H1 (cell line): ENCODE measurements at regions not wholly inside any gene's neighbourhood (a gene's known extent, or its start where the extent isn't known, plus 50 kb on each side); places are given as distances from the start of the nearest gene placed in this dataset.

Experiments
- CTCF ChIA-PET: fragments of 300-600 bp; sonication (Branson Sonifier 250); formaldehyde crosslinking; loops from one replicate; lab custom pipeline; 2021; ENCODE audit not compliant: partially characterized antibody; lab: Charles Lee
- POLR2A ChIA-PET: fragments of 300-600 bp; sonication (Branson Sonifier 250); formaldehyde crosslinking; loops from one replicate; lab custom pipeline; 2021; ENCODE audit warnings: inconsistent platforms; ENCODE audit not compliant: partially characterized antibody; lab: Charles Lee
- DNase-seq, 2 experiments: peaks; one replicate each; pipeline versions ENCODE4 v3.0.0 to v3.0.0-alpha.2; 2010 to 2022; ENCODE audit warnings: low spot score in 2 of 2, low read depth in 1 of 2, mixed read lengths in 1 of 2
- FAIRE-seq: peaks from 2 replicates; lab custom pipeline; 2011; peaks lifted over from hg19 to GRCh38; lab: Jason Lieb, UNC
- H2AFZ ChIP-seq: 2 replicates; pipeline ENCODE4 v1.8.1; 2012; ENCODE audit warnings: low read length, inconsistent platforms
- H2AK5ac ChIP-seq: 2 replicates; pipeline ENCODE4 v1.6.1; 2013; ENCODE audit warnings: low read depth, low read length
- H2BK120ac ChIP-seq: replicated peaks from 2 replicates; pipeline ENCODE3; 2013; ENCODE audit warnings: low read depth, low read length, inconsistent platforms
- H2BK12ac ChIP-seq: 2 replicates; pipeline ENCODE4 v1.6.1; 2013; ENCODE audit warnings: low read depth, low read length
- H2BK15ac ChIP-seq: 2 replicates; pipeline ENCODE4 v1.6.1; 2013; ENCODE audit warnings: low read length
- H2BK20ac ChIP-seq: 2 replicates; pipeline ENCODE4 v1.6.1; 2013; ENCODE audit warnings: low read length
- H2BK5ac ChIP-seq: 2 replicates; pipeline ENCODE4 v1.6.1; 2013; ENCODE audit warnings: low read depth, low read length
- H3K14ac ChIP-seq: 2 replicates; pipeline ENCODE4 v1.6.1; 2013; ENCODE audit warnings: inconsistent platforms; ENCODE audit not compliant: insufficient read length
- H3K18ac ChIP-seq: 2 replicates; pipeline ENCODE4 v1.6.1; 2013; ENCODE audit warnings: low read length; ENCODE audit errors: extremely low read depth
- H3K23ac ChIP-seq: 2 replicates; pipeline ENCODE4 v1.6.1; 2013; ENCODE audit warnings: inconsistent platforms; ENCODE audit not compliant: insufficient read length
- H3K23me2 ChIP-seq: 2 replicates; pipeline ENCODE4 v1.6.1; 2013; ENCODE audit warnings: low read depth, low read length
- H3K27ac ChIP-seq: 2 replicates; pipeline ENCODE4 v1.6.1; 2011; ENCODE audit warnings: low read depth, low read length, inconsistent platforms
- H3K27me3 ChIP-seq, 4 experiments: replicated peaks in 1 of 4; 1 replicate in 1 of 4; 2 replicates in 3 of 4; pipeline versions ENCODE4 v1.6.1 to v1.8.1; 2011 to 2013; ENCODE audit warnings: low read length in 3 of 4, mild to moderate bottlenecking in 3 of 4, inconsistent platforms in 2 of 4, mixed read lengths in 2 of 4, moderate library complexity in 1 of 4; ENCODE audit not compliant: control insufficient read depth in 3 of 4, insufficient read depth in 3 of 4; ENCODE audit errors: extremely low read depth in 1 of 4
- H3K36me3 ChIP-seq, 4 experiments: 2 replicates each; pipeline versions ENCODE4 v1.6.1 to v1.8.1; 2011 to 2013; ENCODE audit warnings: mild to moderate bottlenecking in 4 of 4, low read length in 3 of 4, moderate library complexity in 2 of 4, control low read depth in 1 of 4, inconsistent platforms in 1 of 4; ENCODE audit not compliant: insufficient read depth in 4 of 4, control insufficient read depth in 2 of 4
- H3K4ac ChIP-seq: replicated peaks from 2 replicates; pipeline ENCODE3; 2013; ENCODE audit warnings: low read length, low read depth, mixed read lengths, inconsistent platforms; ENCODE audit not compliant: insufficient read length
- H3K4me1 ChIP-seq, 4 experiments: replicated peaks in 1 of 4; 1 replicate in 1 of 4; 2 replicates in 3 of 4; pipeline versions ENCODE4 v1.6.1 to v1.8.1; 2011 to 2013; ENCODE audit warnings: low read length in 3 of 4, inconsistent platforms in 2 of 4, mixed read lengths in 1 of 4; ENCODE audit not compliant: insufficient read depth in 4 of 4, control insufficient read depth in 3 of 4
- H3K4me2 ChIP-seq, 2 experiments: 2 replicates each; pipeline versions ENCODE4 v1.6.1 to v1.8.1; 2011 to 2013; ENCODE audit warnings: low read depth in 2 of 2, low read length in 2 of 2, control low read depth in 1 of 2, inconsistent platforms in 1 of 2, mild to moderate bottlenecking in 1 of 2; ENCODE audit not compliant: insufficient read depth in 1 of 2
- H3K4me3 ChIP-seq, 4 experiments: fragments of 200-600, 300-600 bp in 1 of 4; sonication (generic), shearing (Covaris generic), sonication (Bioruptor Twin) in 1 of 4; 2 replicates each; pipeline versions ENCODE4 v1.5.1 to v1.8.1; 2011 to 2016; ENCODE audit warnings: low read length in 4 of 4, low read depth in 3 of 4, control low read depth in 2 of 4, inconsistent platforms in 2 of 4, mild to moderate bottlenecking in 2 of 4, mixed read lengths in 1 of 4, moderate library complexity in 1 of 4; ENCODE audit not compliant: insufficient read depth in 2 of 4; ENCODE audit errors: extremely low read depth in 1 of 4
- H3K56ac ChIP-seq: replicated peaks from 2 replicates; pipeline ENCODE3; 2013; ENCODE audit warnings: low read depth, mild to moderate bottlenecking, mixed read lengths, low read length, inconsistent platforms; ENCODE audit not compliant: insufficient read length
- H3K79me1 ChIP-seq: 2 replicates; pipeline ENCODE4 v1.6.1; 2013; ENCODE audit warnings: low read depth, low read length, control low read depth
- H3K79me2 ChIP-seq, 2 experiments: 2 replicates each; pipeline versions ENCODE4 v1.6.1 to v1.8.1; 2012 to 2013; ENCODE audit warnings: low read length in 2 of 2, mild to moderate bottlenecking in 2 of 2, inconsistent platforms in 1 of 2; ENCODE audit not compliant: insufficient read depth in 2 of 2, control insufficient read depth in 1 of 2
- H3K9ac ChIP-seq, 4 experiments: replicated peaks in 1 of 4; 1 replicate in 1 of 4; 2 replicates in 3 of 4; pipeline versions ENCODE4 v1.6.1 to v1.8.1; 2011 to 2013; ENCODE audit warnings: low read depth in 3 of 4, low read length in 3 of 4, control low read depth in 2 of 4, mild to moderate bottlenecking in 2 of 4, moderate library complexity in 2 of 4, inconsistent platforms in 1 of 4; ENCODE audit errors: extremely low read depth in 1 of 4
- H3K9me3 ChIP-seq, 2 experiments: 2 replicates each; pipeline versions ENCODE4 v1.6.1 to v1.8.1; 2012 to 2013; ENCODE audit warnings: mild to moderate bottlenecking in 2 of 2, moderate library complexity in 2 of 2, control low read depth in 1 of 2, inconsistent platforms in 1 of 2, low read depth in 1 of 2, low read length in 1 of 2, mixed read lengths in 1 of 2; ENCODE audit not compliant: insufficient read depth in 2 of 2
- H4K20me1 ChIP-seq, 2 experiments: replicated peaks in 1 of 2; 2 replicates each; pipeline versions ENCODE3 to v1.8.1; 2011 to 2013; ENCODE audit warnings: inconsistent platforms in 2 of 2, low read length in 2 of 2, mild to moderate bottlenecking in 1 of 2; ENCODE audit not compliant: insufficient read depth in 2 of 2, control insufficient read depth in 1 of 2
- H4K5ac ChIP-seq: 2 replicates; pipeline ENCODE4 v1.6.1; 2013; ENCODE audit warnings: low read length, low read depth, mixed read lengths, inconsistent platforms; ENCODE audit not compliant: insufficient read length
- H4K8ac ChIP-seq: 2 replicates; pipeline ENCODE4 v1.8.0; 2013; ENCODE audit warnings: mild to moderate bottlenecking, moderate library complexity, low read length, inconsistent platforms; ENCODE audit not compliant: insufficient read depth; ENCODE audit errors: extremely low read depth
- H4K91ac ChIP-seq: replicated peaks from 2 replicates; pipeline ENCODE3; 2013; ENCODE audit warnings: low read length, mixed read lengths, inconsistent platforms; ENCODE audit not compliant: insufficient read length
- CBX5 ChIP-seq: fragments of 300-800, 300-1000 bp; sonication (generic); IDR thresholded peaks from 2 replicates; pipeline ENCODE4 v1.7.1; 2016; ENCODE audit warnings: antibody characterized with exemption, low read length, low read depth
- GTF2F1 ChIP-seq: IDR thresholded peaks from 2 replicates; pipeline ENCODE4 v1.6.1; 2012; ENCODE audit warnings: low read depth, low read length, improper control_type of control experiment, borderline replicate concordance
- MAFK ChIP-seq: IDR thresholded peaks from 2 replicates; pipeline ENCODE4 v1.6.1; 2012; ENCODE audit warnings: low read depth, mild to moderate bottlenecking, improper control_type of control experiment, low read length
- PHF8 ChIP-seq: fragments of 200-600 bp; sonication (generic); conservative IDR thresholded peaks from 2 replicates; pipeline ENCODE4 v1.7.1; 2012; ENCODE audit warnings: low read depth, mild to moderate bottlenecking, inconsistent platforms, low read length, moderate library complexity
- RBBP5 ChIP-seq: IDR thresholded peaks from 2 replicates; pipeline ENCODE4 v1.7.1; 2012; ENCODE audit warnings: low read depth, mild to moderate bottlenecking, inconsistent platforms, low read length, moderate library complexity, borderline replicate concordance
- RNF2 ChIP-seq: fragments of 200-900, 300-1000 bp; sonication (generic); IDR thresholded peaks from 2 replicates; pipeline ENCODE4 v1.7.1; 2016; ENCODE audit warnings: borderline replicate concordance, low read depth, mild to moderate bottlenecking, antibody characterized with exemption, low read length; ENCODE audit not compliant: poor library complexity, severe bottlenecking; ENCODE audit errors: missing control alignments
- SIN3A ChIP-seq, 2 experiments: IDR thresholded peaks in 1 of 2; conservative IDR thresholded peaks in 1 of 2; 2 replicates each; pipeline ENCODE4 v1.6.1; 2011 to 2012; ENCODE audit warnings: low read length in 2 of 2, improper control_type of control experiment in 1 of 2, low read depth in 1 of 2, mild to moderate bottlenecking in 1 of 2
- WGBS, 2 experiments: shearing (Covaris generic) in 1 of 2; methylation state at CpG; one replicate each; pipeline versions ENCODE4 v1.1.6 to v1.1.7; 2013 to 2015; ENCODE audit warnings: low lambda C conversion rate in 2 of 2, mixed read lengths in 2 of 2, inconsistent platforms in 1 of 2, low coverage in 1 of 2, missing lambda C conversion rate in 1 of 2; ENCODE audit not compliant: insufficient replicate concordance in 2 of 2, insufficient coverage in 1 of 2, insufficient read length in 1 of 2; ENCODE audit errors: extremely low coverage in 1 of 2, missing lambda C conversion rate in 1 of 2; 5-methylcytosine and 5-hydroxymethylcytosine counted together

DNA sequence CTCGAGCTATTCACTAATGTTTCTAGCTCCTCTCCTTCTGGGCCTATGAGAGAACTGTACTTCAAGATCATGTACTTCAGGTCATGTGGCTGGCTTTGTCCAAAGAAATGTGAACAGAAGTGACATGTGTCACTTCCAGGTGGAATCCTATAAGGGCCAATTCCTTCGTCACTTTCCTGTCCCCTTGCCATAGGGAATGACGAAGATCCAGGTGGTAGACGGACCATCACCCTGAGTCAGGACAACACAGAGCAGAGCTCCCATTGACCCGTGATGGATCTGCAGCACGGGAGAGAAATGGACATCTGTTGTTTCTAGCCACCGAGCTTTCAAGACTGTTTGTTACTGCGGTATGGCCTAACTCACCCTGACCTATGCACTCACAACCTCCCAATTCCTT, 157.0 kb downstream of the DRD1 start:
- ChIA-PET CTCF (interaction anchor here (0.8 kb wide), 1 partner anchor 43 kb away, joined by 3 read pairs; no protein-coding TSS in a partner anchor), POLR2A (no interaction called here)
- Histone ChIP-seq H3K14ac (no peak overlapping the region), H3K4me1 (no peaks in the 10 kb centered on the region), H2BK120ac (no peak overlapping the region), H3K4ac (no peak overlapping the region), H2AK5ac (no peak overlapping the region), H3K23ac (no peak overlapping the region), H2BK12ac (no peak overlapping the region), H3K4me3 (no peak overlapping the region), H2BK15ac (no peak overlapping the region), H3K27ac (no peak overlapping the region), H3K4me2 (no peak overlapping the region), H3K9ac (no peak overlapping the region), H3K79me1 (no peaks in the 10 kb centered on the region), H2BK5ac (no peak overlapping the region), H4K5ac (no peak overlapping the region), H3K56ac (no peak overlapping the region), H4K20me1 (no peaks in the 10 kb centered on the region)
- DNase-seq (no peak), FAIRE-seq (no peak)
- WGBS, 2 experiments = 91% methylated on average over 8 of the region's 8 CpGs; no CpG with 5 or more reads in 1 of the 2 experiments
- TF ChIP-seq SIN3A (conservative IDR thresholded peaks at IDR 0.05 in 1 of 2, IDR thresholded peaks at IDR 0.05 in 1 of 2; ENCODE audit: low read depth in 1 of 2, low read length in 2 of 2) (no peak), RBBP5 (no peak), MAFK (no peak), PHF8 (no peak), GTF2F1 (no peak), RNF2 (no peak), CBX5 (no peak)
- TF ChIP-seq, all 59 proteins: peak for 0
- H4K91ac ChIP-seq = no peak overlapping the region
- no peaks in the 10 kb centered on the region for H3K79me2 ChIP-seq
- H3K18ac ChIP-seq = no peak overlapping the region
- H3K36me3 ChIP-seq = no peaks in the 10 kb centered on the region
- H4K8ac ChIP-seq = no peak overlapping the region
- H3K27me3 ChIP-seq = no peaks in the 10 kb centered on the region
- H2AFZ ChIP-seq = no peak overlapping the region
- no peaks in the 10 kb centered on the region for H3K9me3 ChIP-seq
- H3K23me2 ChIP-seq = no peaks in the 10 kb centered on the region
- H2BK20ac ChIP-seq = no peak overlapping the region
